Stomach (tissue), 4 donors: ENCODE measurements at regions not wholly inside any gene's neighbourhood (a gene's known extent, or its start where the extent isn't known, plus 50 kb on each side); places are given as distances from the start of the nearest gene placed in this dataset.

Experiments used
- CTCF ChIP-seq, 7 experiments: fragments of 450-650 bp in 4 of 7; fragments of 200-600 bp in 3 of 7; sonication (generic) in 3 of 7; IDR thresholded peaks; one replicate each; pipeline ENCODE4 v1.5.1; 2016 to 2019; ENCODE audit warnings: antibody characterized with exemption in 7 of 7, control low read depth in 2 of 7, mild to moderate bottlenecking in 1 of 7
- EP300 ChIP-seq: sonication (generic); formaldehyde crosslinking; IDR thresholded peaks from one replicate; pipeline ENCODE4 v1.6.1; 2017; ENCODE audit warnings: antibody characterized with exemption
- POLR2AphosphoS5 ChIP-seq, 3 donors: sonication (generic); formaldehyde crosslinking; IDR thresholded peaks; one replicate each; pipeline ENCODE4 v1.6.1; 2016; ENCODE audit warnings: antibody characterized with exemption in 3 of 3

GRCh38 chr2:188767176-188767575, 207.0 kb upstream of the COL3A1 start:
- TF ChIP-seq EP300 (no peak), CTCF (IDR thresholded peaks at IDR 0.05) (no peak), POLR2AphosphoS5 (IDR thresholded peaks at IDR 0.05) (no peak)
